DOHH2 (cell line): ENCODE measurements at regions not wholly inside any gene's neighbourhood (a gene's known extent, or its start where the extent isn't known, plus 50 kb on each side); places are given as distances from the start of the nearest gene placed in this dataset.

ENCODE experiments used
- CTCF ChIP-seq: fragments of 200-600 bp; sonication (generic); IDR thresholded peaks from one replicate; pipeline ENCODE4 v1.5.1; 2014; ENCODE audit warnings: antibody characterized with exemption, mild to moderate bottlenecking, low read depth, low read length; ENCODE audit not compliant: poor library complexity, severe bottlenecking
- EZH2phosphoT487 ChIP-seq: fragments of 200-600 bp; sonication (generic); IDR thresholded peaks from 2 replicates; pipeline ENCODE4 v1.6.1; 2017; ENCODE audit warnings: borderline replicate concordance, mild to moderate bottlenecking, antibody characterized with exemption, low read length, moderate library complexity, mixed read lengths

GRCh38 chr15:35298509-35298908 is 213.4 kb upstream of the NANOGP8 start:
- TF ChIP-seq CTCF (no peak), EZH2phosphoT487 (no peak)
